ENCODE measurements at regions not wholly inside any gene's neighbourhood (a gene's known extent, or its start where the extent isn't known, plus 50 kb on each side); places are given as distances from the start of the nearest gene placed in this dataset.

DNA sequence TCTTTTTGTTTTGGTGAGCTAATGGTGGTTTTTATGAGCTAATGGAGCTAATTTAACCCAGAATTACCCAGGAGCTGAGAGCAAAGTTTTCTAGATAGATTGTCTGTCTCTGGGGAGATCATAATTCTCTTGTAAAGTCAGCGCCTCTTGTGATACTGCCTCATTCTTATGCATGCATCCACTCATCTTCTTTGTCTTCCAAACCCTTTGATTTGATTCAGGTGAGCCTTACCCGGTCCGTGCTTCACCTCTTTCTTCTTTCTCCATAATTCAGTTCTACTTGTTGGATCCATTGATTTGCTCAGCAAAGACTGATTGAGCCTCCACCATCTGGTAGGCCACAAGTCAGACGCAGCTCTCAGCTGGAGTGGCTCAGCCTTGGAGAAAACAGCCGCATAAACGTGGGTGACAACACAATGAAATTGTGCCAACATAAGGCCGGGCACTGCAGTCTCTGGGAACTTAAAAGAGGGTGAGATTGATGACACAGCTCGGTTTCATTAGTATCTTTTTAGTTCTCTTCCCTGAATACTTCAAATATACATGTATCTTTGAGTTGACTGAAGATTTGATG lies 158.5 kb upstream of the SH3BP4 start:
- no peak for TF ChIP-seq WT1 (tag by site-specific recombination; IDR thresholded peaks at IDR 0.05)
- TF ChIP-seq ZNF174 (tag by site-specific recombination; IDR thresholded peaks at IDR 0.05) = no peak
- TF ChIP-seq, protein P1, sequence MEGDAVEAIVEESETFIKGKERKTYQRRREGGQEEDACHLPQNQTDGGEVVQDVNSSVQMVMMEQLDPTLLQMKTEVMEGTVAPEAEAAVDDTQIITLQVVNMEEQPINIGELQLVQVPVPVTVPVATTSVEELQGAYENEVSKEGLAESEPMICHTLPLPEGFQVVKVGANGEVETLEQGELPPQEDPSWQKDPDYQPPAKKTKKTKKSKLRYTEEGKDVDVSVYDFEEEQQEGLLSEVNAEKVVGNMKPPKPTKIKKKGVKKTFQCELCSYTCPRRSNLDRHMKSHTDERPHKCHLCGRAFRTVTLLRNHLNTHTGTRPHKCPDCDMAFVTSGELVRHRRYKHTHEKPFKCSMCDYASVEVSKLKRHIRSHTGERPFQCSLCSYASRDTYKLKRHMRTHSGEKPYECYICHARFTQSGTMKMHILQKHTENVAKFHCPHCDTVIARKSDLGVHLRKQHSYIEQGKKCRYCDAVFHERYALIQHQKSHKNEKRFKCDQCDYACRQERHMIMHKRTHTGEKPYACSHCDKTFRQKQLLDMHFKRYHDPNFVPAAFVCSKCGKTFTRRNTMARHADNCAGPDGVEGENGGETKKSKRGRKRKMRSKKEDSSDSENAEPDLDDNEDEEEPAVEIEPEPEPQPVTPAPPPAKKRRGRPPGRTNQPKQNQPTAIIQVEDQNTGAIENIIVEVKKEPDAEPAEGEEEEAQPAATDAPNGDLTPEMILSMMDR (tag by site-specific recombination; IDR thresholded peaks at IDR 0.05) = no peak
- TF ChIP-seq ZNF830 (tag by site-specific recombination; IDR thresholded peaks at IDR 0.05; ENCODE audit: low read depth) = no peak
- TF ChIP-seq HOXC10 (CRISPR knock-in tag; IDR thresholded peaks at IDR 0.05) = no peak
- TF ChIP-seq ZNF670 (tag by site-specific recombination; IDR thresholded peaks at IDR 0.05; ENCODE audit: low read depth) = no peak
- TF ChIP-seq ZNF623 (tag by site-specific recombination; IDR thresholded peaks at IDR 0.05) = no peak
- TF ChIP-seq KLF16 (tag by site-specific recombination; IDR thresholded peaks at IDR 0.05) = no peak
- TF ChIP-seq ZBTB1 (tag by site-specific recombination; IDR thresholded peaks at IDR 0.05) = no peak

All from HEK293 (cell line).